Femur (tissue), 1 donor: ENCODE measurements at regions not wholly inside any gene's neighbourhood (a gene's known extent, or its start where the extent isn't known, plus 50 kb on each side); places are given as distances from the start of the nearest gene placed in this dataset.

ENCODE experiments used
- DNase-seq: peaks from one replicate; pipeline ENCODE4 v3.0.0-alpha.2; 2017

DNA sequence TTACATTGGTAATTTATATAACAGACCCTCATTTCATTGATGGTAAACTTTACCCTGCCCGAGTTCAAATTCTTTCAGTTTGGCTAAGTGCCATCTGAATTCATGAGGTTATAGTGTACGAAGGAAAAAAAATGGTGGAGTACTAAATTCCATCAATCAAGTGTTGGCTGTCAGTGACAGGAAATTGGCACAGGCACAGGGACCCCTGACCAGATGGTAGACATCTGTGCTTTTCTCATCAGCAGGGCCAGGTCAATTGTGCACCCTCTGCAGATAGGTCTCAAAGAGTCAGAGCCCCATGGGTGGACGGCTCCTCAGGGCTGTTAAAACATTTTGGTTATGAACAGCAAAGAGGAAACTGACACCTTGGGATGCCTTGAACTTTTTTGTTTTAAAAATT lies 439.2 kb downstream of the SETBP1 start:
- no peak for DNase-seq

DNA sequence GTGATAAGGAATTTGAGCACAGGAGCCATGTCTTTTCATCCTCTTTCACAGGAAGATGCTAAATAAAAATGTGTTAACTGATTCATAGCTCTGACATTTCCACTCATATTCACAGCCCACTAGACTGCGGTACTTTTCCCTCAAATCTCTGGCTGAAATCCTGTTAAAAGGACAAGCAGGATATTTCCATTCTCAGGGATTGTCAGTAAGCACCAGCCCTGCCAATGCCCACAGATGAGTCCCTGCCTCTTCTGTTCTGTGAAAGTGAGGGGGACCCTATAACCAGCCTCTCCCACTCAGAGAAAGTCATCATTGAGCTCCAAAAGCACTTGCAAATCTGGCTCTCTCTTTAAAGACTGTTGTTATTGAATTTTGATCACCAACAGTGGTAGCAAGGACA lies 440.5 kb downstream of the SETBP1 start:
- no peak for DNase-seq

GRCh38 chr18:45122506-45122905 lies 441.8 kb downstream of the SETBP1 start:
- DNase-seq, result no peak

GRCh38 chr18:45127405-45127804 lies 446.7 kb downstream of the SETBP1 start:
- DNase-seq, result no peak

DNA sequence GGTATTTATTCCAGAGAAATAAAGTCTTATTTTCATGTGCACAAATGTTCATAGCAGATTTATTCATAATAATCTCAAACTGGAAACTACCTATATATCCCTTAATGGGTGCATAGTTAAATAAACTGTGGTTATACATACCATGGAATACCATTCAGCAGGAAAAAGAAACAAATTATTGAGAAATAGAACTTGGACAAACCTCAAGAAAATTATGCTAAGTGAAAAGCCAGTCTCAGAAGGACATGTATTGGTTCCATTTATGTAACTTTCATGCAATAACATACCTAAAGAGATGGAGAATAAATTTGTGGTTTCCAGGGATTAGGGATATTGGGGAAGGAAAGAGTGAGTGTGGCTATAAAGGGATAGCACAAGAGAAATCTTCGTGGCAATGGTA lies 452.6 kb downstream of the SETBP1 start:
- no peak for DNase-seq

DNA sequence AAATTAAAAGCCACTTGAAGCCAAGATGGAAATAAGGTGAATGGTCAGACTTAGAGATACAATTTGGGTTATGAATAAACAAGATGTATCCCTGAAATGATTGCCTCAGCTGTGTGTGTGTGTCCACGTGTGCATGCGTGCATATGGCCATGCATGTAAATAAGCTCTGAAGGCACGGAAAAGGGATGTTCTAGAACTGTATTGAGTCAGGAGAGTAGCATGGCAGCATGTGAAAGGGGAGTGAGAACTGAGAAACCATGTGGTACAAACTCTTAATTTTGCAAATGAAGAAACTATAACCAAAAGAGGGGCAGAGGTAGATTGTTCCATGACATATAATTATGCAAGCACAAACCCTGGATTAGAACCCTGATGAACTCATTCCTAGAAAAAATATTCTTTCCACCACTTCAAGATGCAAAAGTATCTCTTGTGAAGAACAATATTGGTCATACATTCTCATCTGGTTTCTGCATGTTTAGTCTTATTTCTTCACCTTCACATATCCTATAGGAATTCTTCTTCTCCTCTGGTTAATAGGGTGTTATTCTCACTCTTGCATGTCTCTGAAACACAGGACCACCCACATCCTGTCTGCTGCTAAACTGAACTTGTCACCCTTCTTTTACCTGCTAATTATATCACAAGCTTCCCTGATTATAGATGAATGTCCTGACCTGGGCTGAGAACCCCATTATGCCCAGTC lies 455.8 kb downstream of the SETBP1 start:
- no peak for DNase-seq

- no peak for DNase-seq
These were observed 456.4 kb downstream of the SETBP1 start for GRCh38 chr18:45137087-45137419.

GRCh38 chr18:45139478-45139877 lies 458.8 kb downstream of the SETBP1 start:
- no peak for DNase-seq

- no peak for DNase-seq
These were observed 462.2 kb downstream of the SETBP1 start for GRCh38 chr18:45142868-45143267.

DNA sequence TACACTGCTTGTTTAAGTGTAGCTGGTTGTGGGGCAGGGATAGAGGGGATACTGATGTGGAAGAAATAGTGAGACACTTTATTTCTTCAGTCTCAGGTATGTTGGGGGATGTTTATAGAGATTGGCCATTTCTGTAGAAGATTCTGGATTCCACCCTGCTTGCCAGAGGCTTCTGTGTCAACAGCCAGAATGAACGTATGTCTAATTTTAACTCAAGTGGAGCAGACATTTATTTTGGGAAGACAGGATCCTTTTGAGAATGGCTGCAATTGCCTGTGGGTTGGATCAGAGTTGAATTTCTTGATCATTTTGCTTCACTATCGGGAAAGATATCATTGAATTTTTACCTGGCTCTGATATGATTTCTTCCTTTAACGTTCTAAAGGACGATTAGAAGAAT lies 465.6 kb upstream of the SLC14A2 start:
- no peak for DNase-seq

GRCh38 chr18:45151645-45152044 lies 463.6 kb upstream of the SLC14A2 start:
- DNase-seq, result no peak

GRCh38 chr18:45155526-45155925 lies 459.8 kb upstream of the SLC14A2 start:
- DNase-seq, result no peak

DNA sequence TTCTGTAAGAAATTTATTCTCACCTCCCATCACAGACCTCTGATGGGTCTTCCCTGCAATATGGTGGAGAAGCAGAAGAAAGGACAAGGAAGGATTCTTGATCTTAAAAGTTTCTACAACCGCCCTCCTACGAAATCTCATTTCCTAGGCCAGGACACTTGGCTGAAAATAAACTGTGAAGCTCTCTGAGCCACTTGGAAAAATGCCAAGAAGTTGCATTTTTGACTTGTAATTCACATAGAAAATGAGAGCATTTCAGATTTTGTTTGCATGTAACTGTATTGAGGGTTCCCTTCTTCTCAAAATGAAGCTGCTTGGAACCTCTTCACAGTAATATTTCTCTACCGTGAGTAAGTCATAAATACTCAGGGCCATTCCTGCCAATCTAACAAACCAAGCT lies 458.3 kb upstream of the SLC14A2 start:
- DNase-seq, result no peak

GRCh38 chr18:45157576-45157975 lies 457.7 kb upstream of the SLC14A2 start:
- DNase-seq, result no peak

GRCh38 chr18:45161850-45162249 lies 453.4 kb upstream of the SLC14A2 start:
- no peak for DNase-seq

- DNase-seq, result no peak
These were observed 451.4 kb upstream of the SLC14A2 start for GRCh38 chr18:45163871-45164270.

DNA sequence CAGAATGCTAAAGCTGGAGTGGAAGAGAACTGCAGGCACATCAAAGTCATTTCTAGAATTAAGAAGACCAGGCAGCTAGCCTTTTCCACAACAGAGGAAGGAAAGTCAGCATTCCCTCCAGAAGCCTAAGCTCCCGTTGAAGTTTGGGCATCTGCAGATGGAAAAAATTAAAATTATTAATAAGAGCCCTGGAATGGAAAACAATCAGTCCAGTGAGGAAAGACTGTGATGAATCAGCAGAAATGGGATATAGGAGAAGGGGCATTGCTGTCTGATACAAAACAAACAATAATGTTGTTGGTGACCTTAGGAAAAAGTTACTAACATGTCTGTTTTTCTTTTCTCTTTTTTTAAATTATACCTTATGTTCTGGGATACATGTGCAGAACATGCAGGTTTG lies 450.7 kb upstream of the SLC14A2 start:
- no peak for DNase-seq

GRCh38 chr18:45165176-45165713 lies 450.0 kb upstream of the SLC14A2 start:
- DNase-seq, result no peak

DNA sequence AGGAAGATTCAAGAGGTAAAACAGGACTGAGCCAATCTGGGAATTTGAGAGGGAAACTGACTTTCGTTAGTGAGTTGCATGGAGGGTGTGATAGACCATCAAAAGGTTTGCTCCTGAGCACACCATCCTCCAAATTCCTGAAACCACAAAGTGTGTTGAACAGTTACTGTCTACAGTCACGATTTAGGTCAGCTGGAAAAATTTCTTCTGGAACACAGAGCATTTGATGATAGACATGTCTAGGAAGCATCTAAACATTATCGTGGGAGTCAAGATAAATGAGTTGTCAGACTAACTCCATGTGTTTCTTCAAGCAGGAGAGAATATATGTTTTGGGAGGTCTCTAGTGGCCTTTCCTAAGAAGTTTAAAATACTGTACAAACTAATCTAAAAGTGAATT lies 449.4 kb upstream of the SLC14A2 start:
- DNase-seq, result no peak

- no peak for DNase-seq
These were observed 448.9 kb upstream of the SLC14A2 start for GRCh38 chr18:45166341-45166835.

DNA sequence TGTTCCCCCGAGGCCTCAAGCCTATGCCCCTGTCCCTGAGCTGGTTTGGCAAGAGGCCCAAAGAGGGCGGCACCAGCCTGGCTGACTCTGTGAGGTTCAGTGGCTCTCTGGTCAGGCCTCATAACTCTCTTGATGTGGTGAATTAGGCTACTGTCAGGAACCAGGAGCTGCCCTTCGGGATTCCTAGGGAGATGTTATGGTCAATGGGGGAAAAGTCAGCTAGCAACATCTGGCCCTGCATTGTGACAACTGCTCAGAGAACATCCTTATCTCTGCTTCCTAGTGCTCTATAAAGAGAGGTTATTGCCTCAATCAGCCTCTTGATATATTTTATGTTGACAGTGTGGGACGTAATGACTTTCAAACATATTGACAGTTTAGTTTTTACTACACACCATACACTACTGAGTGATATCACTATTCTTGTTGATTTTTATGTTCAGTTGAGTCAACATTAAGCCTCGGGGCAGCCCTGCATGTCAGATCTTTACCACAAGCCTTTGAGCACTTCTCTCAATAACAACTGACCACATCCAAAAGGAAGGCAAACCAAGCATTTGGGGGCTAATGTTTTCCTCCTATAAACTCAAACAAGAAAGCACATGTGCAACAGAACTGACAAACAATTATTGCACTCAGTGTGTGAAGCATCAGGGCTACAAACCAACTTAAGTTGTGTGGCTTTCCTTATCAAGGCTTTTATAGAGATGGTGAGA lies 448.3 kb upstream of the SLC14A2 start:
- DNase-seq, result peak; percentile 36

- DNase-seq, result no peak
These were observed 447.5 kb upstream of the SLC14A2 start for GRCh38 chr18:45167631-45168280.

- no peak for DNase-seq
These were observed 446.2 kb upstream of the SLC14A2 start for GRCh38 chr18:45168866-45169600.
